Fibroblast of gingiva (primary cell): ENCODE measurements at regions not wholly inside any gene's neighbourhood (a gene's known extent, or its start where the extent isn't known, plus 50 kb on each side); places are given as distances from the start of the nearest gene placed in this dataset.

Source experiments
- DNase-seq: peaks from one replicate; pipeline ENCODE4 v3.0.0-alpha.2; 2011; ENCODE audit warnings: low read depth

DNA sequence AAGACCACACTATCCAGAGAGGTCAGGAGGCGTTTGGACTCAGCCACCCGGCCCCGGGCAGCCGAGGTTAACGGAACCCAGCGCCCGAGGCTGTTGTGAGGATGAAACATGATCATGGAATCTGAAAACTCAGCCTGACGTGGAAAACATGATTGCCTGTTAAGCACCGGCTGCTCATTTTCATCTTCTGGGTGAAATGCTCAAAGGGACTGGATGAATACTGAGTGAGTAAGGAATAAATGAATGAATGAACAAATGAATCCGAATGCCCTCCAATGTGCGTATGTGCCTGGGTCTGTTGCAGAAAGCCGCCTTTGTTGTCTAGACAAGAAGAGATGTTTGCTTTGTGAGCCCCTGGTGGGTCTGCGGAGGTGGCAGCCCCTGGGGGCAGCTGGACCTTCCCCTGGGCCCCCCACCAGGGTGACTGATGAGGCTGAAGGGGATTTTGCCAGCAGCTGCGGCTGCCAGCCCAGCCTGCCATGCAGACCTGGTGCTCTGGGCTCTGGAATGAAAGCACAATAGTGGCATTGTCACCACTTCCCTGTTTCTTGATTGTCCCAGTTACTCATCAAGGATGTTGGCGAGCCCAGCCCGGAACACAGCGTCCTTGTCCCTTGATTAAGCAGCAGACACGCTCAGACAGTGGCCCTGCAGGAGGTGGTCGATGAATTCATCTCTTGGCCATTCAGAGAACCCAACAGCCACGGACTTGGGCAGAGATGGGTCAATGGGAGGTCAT, 211.1 kb downstream of the ANKRD60 start:
- DNase-seq = peak; percentile 61

- DNase-seq = no peak
Measured at GRCh38 chr20:58016779-58017178, 211.7 kb downstream of the ANKRD60 start.

DNA sequence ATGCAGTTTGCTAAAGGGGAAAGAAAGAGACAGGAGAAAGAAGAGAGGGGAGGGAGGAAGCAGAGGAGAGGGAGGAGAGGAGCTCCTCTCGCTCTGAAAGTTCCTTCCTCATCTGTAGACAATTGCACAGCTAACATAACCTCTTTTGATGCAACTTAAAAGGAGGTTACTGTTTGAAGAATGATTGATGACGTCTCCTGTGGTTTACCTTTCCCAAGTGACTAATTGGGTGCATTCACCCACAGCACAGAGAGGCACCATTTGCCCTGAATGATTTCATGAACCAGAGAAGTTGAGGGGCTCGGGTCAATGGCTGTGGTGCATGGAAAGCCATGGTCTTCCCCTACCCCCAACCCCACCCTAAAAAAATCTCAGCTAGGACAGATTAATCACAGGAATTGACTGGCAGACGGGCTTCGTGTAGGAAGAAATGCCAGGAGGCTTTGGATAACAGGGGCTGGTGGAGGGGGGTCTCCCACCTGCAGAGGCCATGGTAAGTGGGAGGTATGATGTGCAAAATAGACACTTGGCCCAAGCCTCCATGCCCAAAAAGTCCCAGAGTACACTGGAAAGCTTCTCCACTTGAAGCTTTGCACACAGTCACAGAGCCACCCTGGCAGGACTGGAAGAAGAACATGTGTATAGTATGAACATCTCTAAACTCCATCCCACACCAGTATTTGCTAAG, 213.7 kb downstream of the ANKRD60 start:
- no peak for DNase-seq

DNA sequence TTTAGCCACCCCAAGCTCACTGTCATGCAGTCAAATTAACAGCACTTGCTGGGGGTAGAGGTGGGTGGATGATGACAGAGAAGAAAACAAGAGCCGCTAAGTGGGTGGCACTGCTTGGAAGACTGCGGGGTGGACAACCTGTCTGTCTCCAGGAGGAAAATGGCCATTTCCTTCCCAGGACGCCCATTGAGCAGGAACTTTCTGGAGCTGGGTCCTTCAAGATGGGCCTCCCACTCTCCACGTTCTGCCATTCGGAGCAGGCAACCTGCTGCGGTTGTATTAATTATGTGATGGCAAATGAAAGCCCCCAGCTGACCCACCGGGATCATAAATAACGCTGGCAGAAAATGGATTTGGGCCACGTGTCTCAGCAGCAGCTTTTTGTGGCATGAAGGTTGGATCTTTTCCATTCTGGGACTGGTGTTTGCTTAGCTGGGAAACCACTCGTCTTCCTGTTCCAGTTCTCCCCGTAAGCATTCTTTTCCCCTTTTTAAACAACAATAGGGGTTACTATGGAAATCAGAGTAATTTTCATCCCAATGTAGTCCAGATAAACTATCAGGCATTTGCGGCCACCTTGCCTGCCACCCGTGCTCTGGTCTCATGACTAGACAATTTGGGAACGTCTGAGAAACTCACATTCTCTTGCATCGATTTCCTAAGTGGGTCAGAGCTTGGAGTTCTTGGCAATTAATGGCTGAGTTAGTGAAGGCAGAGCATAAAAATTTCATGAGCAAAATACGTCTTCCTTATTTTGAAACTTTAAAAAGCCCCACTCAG, 215.5 kb downstream of the ANKRD60 start:
- DNase-seq = no peak

GRCh38 chr20:58011947-58012610, 216.4 kb downstream of the ANKRD60 start:
- DNase-seq = no peak

DNA sequence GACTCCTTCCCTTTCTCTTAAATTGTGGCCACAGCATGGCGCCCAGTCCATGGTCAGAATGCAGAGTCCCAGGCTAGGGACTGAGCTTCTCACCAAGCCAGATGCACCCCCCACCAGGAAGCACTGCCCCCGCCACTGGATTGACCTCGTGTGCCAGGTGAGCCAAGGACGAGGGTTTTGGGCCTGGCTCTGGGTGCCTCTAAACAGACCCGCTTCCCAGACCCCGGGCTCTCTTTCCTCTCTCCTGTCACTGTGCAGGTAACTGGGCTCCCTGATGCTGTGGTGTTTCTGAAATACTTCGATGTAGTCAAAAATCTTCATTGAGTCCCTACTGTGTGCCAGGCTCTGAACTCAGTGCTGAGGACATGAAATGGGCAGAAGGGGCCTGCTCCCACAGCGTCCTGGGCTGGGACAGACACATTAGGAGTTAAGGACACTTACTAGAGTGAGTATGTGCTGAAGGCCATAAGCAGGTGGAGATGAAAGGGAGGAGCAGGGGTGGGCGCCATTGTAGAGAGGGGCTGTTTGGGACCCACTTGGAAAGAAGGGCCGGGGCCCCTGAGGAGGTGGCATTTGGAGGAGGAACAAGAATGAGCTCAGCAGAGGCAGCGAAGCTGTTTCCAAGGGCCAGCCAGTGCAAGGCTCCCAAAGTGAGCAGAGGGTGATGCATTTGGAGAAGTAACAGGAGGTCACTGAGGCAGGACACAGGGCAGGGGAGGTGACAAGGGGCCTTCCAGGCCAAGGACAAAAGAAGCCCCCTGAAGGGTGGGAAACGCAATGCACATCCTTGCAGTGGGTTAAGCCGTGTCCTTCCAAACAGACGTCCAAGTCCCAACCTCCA, 217.1 kb downstream of the ANKRD60 start:
- DNase-seq = no peak

- no peak for DNase-seq
Measured at GRCh38 chr20:58010666-58011065, 217.8 kb downstream of the ANKRD60 start.

- no peak for DNase-seq
Measured at GRCh38 chr20:58010186-58010585, 218.3 kb downstream of the ANKRD60 start.

DNA sequence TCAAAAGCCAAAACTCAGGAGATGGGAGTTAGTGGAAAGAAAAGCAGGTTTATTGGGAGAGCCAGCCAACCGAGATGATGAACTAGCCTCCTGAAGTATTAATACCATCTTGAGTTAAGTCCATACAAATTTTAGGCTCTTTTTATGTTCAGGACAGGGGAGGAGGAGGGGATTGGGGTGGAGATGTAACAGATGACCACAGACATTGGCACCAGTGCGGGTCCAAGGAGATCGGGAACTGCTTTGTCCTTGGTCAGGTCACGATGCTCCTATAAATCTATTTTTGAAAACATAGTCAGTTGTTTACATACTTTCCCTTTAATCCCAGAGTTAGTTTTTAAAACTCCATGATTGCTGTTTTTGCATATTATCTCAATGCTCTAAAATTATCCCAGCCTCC, 219.6 kb downstream of the ANKRD60 start:
- no peak for DNase-seq

- DNase-seq = no peak
Measured at GRCh38 chr20:58008413-58008812, 220.0 kb downstream of the ANKRD60 start.

- no peak for DNase-seq
Measured at GRCh38 chr20:58007947-58008346, 220.5 kb downstream of the ANKRD60 start.

DNA sequence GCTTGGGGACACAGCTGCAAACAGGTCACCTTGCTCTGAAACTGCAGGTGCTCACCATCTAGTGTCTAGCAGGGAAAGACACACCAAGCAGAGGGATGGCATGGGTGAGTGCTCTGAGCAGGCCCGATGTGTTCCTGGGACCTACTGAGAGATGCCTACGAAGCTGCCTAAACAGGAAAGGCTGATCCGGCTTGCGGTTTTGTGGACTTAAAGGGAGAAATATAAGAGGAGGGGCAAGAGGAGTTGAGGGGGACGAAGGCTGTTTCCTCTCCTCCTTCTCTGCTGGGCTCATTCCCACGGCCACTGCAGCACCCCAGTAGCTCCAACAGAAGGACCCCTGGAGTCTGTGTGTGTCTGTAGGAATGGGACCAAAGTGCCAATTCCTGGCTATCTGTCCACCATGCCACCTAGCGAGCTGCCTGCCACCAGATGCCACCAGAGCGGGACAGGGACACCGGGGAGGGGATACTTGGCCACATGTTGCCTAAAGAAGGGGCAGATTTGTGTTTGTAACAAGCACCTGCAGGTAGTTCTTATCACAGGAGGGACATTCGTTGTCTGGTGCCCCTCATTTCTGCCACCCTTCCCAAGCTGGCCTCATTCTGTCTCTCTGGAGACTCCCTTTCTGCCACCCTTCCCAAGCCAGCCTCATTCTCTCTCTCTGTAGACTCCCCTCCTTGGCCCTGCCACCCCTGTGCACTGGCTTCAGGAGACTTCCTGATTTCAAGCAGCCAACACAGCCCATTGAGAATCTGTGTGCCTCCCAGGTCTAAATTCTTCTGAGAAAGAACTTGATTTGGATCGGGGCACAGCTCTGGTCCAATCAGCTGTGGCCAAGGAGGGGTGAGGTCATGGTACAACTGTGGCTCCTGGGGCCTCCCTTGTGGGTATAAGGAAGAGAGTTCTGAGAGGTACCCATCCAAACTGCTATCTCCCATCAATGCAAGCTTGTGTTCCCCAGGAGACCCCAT, 221.8 kb downstream of the ANKRD60 start:
- no peak for DNase-seq

- no peak for DNase-seq
Measured at GRCh38 chr20:58005581-58006345, 222.7 kb downstream of the ANKRD60 start.

- DNase-seq = no peak
Measured at GRCh38 chr20:58004900-58005299, 223.6 kb downstream of the ANKRD60 start.

DNA sequence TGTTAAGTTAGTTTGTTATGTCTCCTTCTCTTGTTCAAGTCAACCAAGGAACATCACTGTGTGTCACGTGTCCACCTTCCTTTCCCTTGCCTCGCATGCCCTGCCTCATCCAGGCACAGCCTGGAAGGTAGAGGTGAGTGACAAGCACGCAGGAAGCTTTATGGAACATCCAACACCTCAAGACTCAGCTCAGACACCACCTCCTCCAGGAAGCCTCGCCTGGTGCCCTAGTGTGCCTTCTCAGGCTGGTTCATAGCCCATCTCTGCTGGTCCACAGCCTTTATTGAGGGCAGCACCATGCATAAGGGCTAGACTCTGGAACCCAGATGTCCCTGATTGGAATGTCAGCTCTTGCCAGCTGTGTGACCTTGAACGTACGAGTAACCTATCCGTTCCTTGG, 224.3 kb downstream of the ANKRD60 start:
- no peak for DNase-seq

DNA sequence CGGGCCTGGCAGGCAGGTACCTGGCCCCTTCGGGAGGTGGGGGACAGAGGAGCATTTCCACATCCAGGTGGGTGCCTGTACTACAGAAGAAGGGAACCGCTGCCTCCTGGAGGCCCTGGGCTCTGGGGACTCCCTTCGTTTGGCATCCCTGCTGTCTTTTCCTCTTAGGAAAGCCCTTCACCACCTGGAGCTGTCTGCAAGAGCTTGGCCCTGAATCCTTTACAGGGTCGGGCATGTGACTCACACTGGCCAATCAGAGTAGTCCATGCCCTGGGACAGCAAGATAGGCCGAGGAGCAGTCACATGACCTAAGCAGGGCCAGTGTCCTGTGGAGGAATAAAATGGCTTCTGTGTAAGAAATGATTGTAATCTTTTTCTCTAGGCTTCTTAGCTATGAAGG, 224.9 kb downstream of the ANKRD60 start:
- no peak for DNase-seq

GRCh38 chr20:58002901-58003300, 225.6 kb downstream of the ANKRD60 start:
- no peak for DNase-seq

- no peak for DNase-seq
Measured at GRCh38 chr20:58001946-58002345, 226.5 kb downstream of the ANKRD60 start.

GRCh38 chr20:58001381-58001780, 227.1 kb downstream of the ANKRD60 start:
- DNase-seq = no peak

DNA sequence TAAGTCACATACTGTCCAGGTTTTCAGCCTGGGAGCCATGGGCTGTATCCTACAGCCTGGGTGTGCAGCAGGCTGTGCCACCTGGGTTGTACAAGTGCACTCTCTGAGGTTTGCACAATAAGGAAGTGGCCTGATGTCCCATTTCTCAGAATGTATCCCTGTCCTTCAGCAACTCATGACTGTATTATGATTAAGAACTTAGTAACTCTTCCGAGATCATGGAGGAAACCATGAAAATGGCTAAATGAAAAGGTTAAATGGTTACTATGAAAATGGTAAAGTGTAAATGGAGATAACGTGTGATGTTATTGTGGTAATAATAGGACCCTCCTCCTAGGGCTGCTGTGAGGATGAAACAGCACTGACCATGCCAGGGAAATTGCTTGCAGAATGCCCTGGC, 227.6 kb downstream of the ANKRD60 start:
- DNase-seq = no peak
